ENCODE measurements at regions not wholly inside any gene's neighbourhood (a gene's known extent, or its start where the extent isn't known, plus 50 kb on each side); places are given as distances from the start of the nearest gene placed in this dataset.
"Not testable (repeated sequence)": the region's sequence is repeated elsewhere in the genome, so short reads cannot be mapped to it uniquely, and the experiment has no call there.

- POLR2A ChIA-PET: no interaction called here
- CTCF ChIA-PET: no interaction called here
- H3K4me3 ChIP-seq (ENCODE audit: low read depth, low read length): no peak overlapping the region
- DNase-seq (ENCODE audit: low read depth, low spot score): no peak
- TF ChIP-seq CTCF (IDR thresholded peaks at IDR 0.05; ENCODE audit: insufficient read depth, low read length, missing control alignments): no peak
These were observed 712.8 kb upstream of the CNTN5 start for GRCh38 chr11:98307827-98308491.

- DNase-seq (ENCODE audit: low read depth, low spot score); POLR2A ChIA-PET; CTCF ChIA-PET; H3K4me3 ChIP-seq (ENCODE audit: low read depth, low read length): not testable (repeated sequence)
These were observed 690.4 kb upstream of the CNTN5 start for GRCh38 chr11:98330306-98330705.

- H3K4me3 ChIP-seq (ENCODE audit: low read depth, low read length): no peak overlapping the region
- ChIA-PET POLR2A (no interaction called here), CTCF (no interaction called here)
- no peak for TF ChIP-seq CTCF (IDR thresholded peaks at IDR 0.05; ENCODE audit: insufficient read depth, low read length, missing control alignments)
- DNase-seq (ENCODE audit: low read depth, low spot score): no peak
These were observed 662.2 kb upstream of the CNTN5 start for GRCh38 chr11:98358551-98358950.

DNA sequence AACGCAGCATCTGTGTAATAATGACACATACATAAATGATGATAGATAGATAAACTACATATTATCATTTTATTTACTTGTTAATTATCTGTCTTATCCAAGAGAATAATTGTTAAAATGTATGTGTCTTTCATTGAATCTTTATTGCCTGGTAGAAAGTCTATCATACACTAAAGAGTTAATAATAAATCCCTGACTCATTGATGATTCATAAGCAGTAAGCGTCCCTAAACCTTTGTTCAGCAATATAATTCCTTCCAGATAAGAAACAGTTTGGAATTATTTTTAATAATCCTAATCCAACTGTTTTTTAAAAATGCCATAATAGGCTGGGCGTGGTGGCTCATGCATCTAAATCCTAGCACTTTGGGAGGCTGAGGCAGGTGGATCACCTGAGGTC, 655.6 kb upstream of the CNTN5 start:
- POLR2A ChIA-PET: no interaction called here
- TF ChIP-seq CTCF (IDR thresholded peaks at IDR 0.05; ENCODE audit: insufficient read depth, low read length, missing control alignments): no peak
- H3K4me3 ChIP-seq (ENCODE audit: low read depth, low read length): no peak overlapping the region
- DNase-seq (ENCODE audit: low read depth, low spot score): no peak
- CTCF ChIA-PET: no interaction called here

- CTCF ChIA-PET: no interaction called here
- POLR2A ChIA-PET: no interaction called here
- TF ChIP-seq CTCF (IDR thresholded peaks at IDR 0.05; ENCODE audit: insufficient read depth, low read length, missing control alignments): no peak
- no peak for DNase-seq (ENCODE audit: low read depth, low spot score)
- H3K4me3 ChIP-seq (ENCODE audit: low read depth, low read length): no peak overlapping the region
These were observed 654.8 kb upstream of the CNTN5 start for GRCh38 chr11:98365941-98366340.

- ChIA-PET CTCF (no interaction called here), POLR2A (no interaction called here)
- TF ChIP-seq CTCF (IDR thresholded peaks at IDR 0.05; ENCODE audit: insufficient read depth, low read length, missing control alignments): no peak
- DNase-seq (ENCODE audit: low read depth, low spot score): no peak
- H3K4me3 ChIP-seq (ENCODE audit: low read depth, low read length): no peak overlapping the region
These were observed 630.4 kb upstream of the CNTN5 start for GRCh38 chr11:98390391-98390790.

GRCh38 chr11:98394500-98394899, 626.2 kb upstream of the CNTN5 start:
- DNase-seq (ENCODE audit: low read depth, low spot score); POLR2A ChIA-PET; H3K4me3 ChIP-seq (ENCODE audit: low read depth, low read length); CTCF ChIA-PET: not testable (repeated sequence)
